ENCODE measurements at regions not wholly inside any gene's neighbourhood (a gene's known extent, or its start where the extent isn't known, plus 50 kb on each side); places are given as distances from the start of the nearest gene placed in this dataset.

GRCh38 chr9:89806371-89807100, 201.7 kb downstream of the GADD45G start:
- no peak overlapping the region for H2AFZ ChIP-seq (ENCODE audit: low read length)
- no peaks in the 10 kb centered on the region; a peak in 1 of 7 replicates for H3K27me3 ChIP-seq (replicated peaks in 1 of 4; ENCODE audit: control insufficient read depth in 3 of 4, extremely low read depth in 1 of 4, insufficient read depth in 3 of 4, low read length in 3 of 4)
- no peaks in the 10 kb centered on the region; a peak in 1 of 8 replicates for H3K36me3 ChIP-seq (ENCODE audit: control insufficient read depth in 2 of 4, insufficient read depth in 4 of 4, low read length in 3 of 4)
- DNase-seq (ENCODE audit: low read depth in 1 of 2, low spot score in 2 of 2) (no peak), FAIRE-seq (no peak)
- H3K79me1 ChIP-seq (ENCODE audit: low read depth, low read length), result no peaks in the 10 kb centered on the region
- ChIA-PET POLR2A (ENCODE audit: partially characterized antibody) (no interaction called here), CTCF (ENCODE audit: partially characterized antibody) (interaction anchor here (0.6 kb wide), 1 partner anchor 213 kb away, joined by 3 read pairs; no protein-coding TSS in a partner anchor)
- no peak overlapping the region for H3K4me3 ChIP-seq (ENCODE audit: extremely low read depth in 1 of 4, insufficient read depth in 2 of 4, low read depth in 3 of 4, low read length in 4 of 4)
- no peak overlapping the region for H4K8ac ChIP-seq (ENCODE audit: extremely low read depth, insufficient read depth, low read length)
- H3K4me1 ChIP-seq (replicated peaks in 1 of 4; ENCODE audit: control insufficient read depth in 3 of 4, insufficient read depth in 4 of 4, low read length in 3 of 4), result peaks cover 3 to 14% (median 8%) of the 10 kb centered on the region in 4 experiments
- no peak overlapping the region for H3K18ac ChIP-seq (ENCODE audit: extremely low read depth, low read length)
- H3K23me2 ChIP-seq (ENCODE audit: low read depth, low read length), result no peaks in the 10 kb centered on the region
- no peaks in the 10 kb centered on the region for H3K79me2 ChIP-seq (ENCODE audit: control insufficient read depth in 1 of 2, insufficient read depth in 2 of 2, low read length in 2 of 2)
- H2BK120ac ChIP-seq (replicated peaks; ENCODE audit: low read depth, low read length), result no peak overlapping the region
- no peak overlapping the region for H3K27ac ChIP-seq (ENCODE audit: low read depth, low read length)
- H2AK5ac ChIP-seq (ENCODE audit: low read depth, low read length), result no peak overlapping the region
- H3K23ac ChIP-seq (ENCODE audit: insufficient read length), result no peak overlapping the region
- H3K4me2 ChIP-seq (ENCODE audit: insufficient read depth in 1 of 2, low read depth in 2 of 2, low read length in 2 of 2), result no peak overlapping the region
- H3K4ac ChIP-seq (replicated peaks; ENCODE audit: insufficient read length, low read depth, low read length), result no peak overlapping the region
- no peak overlapping the region for H4K5ac ChIP-seq (ENCODE audit: insufficient read length, low read depth, low read length)
- H2BK20ac ChIP-seq (ENCODE audit: low read length), result 0 out of 2 replicates have a peak overlapping the region, but pooled peaks have one; percentile 15
- H4K20me1 ChIP-seq (replicated peaks in 1 of 2; ENCODE audit: control insufficient read depth in 1 of 2, insufficient read depth in 2 of 2, low read length in 2 of 2), result no peaks in the 10 kb centered on the region
- no peak overlapping the region for H2BK15ac ChIP-seq (ENCODE audit: low read length)
- H3K9me3 ChIP-seq (ENCODE audit: insufficient read depth in 2 of 2, low read depth in 1 of 2, low read length in 1 of 2), result no peaks in the 10 kb centered on the region
- H4K91ac ChIP-seq (replicated peaks; ENCODE audit: insufficient read length, low read length), result no peak overlapping the region
- no peak overlapping the region; the same call in 1 of the 2 replicates for H2BK5ac ChIP-seq (ENCODE audit: low read depth, low read length)
- no peak overlapping the region for H3K14ac ChIP-seq (ENCODE audit: insufficient read length)
- H3K56ac ChIP-seq (replicated peaks; ENCODE audit: insufficient read length, low read depth, low read length), result no peak overlapping the region
- no peak overlapping the region for H2BK12ac ChIP-seq (ENCODE audit: low read depth, low read length)
- WGBS, 2 experiments (ENCODE audit: extremely low coverage in 1 of 2, insufficient coverage in 1 of 2, insufficient read length in 1 of 2, insufficient replicate concordance in 2 of 2, low coverage in 1 of 2, low lambda C conversion rate in 2 of 2, missing lambda C conversion rate in 1 of 2), result 87% methylated on average over 4 of the region's 4 CpGs; no CpG with 5 or more reads in 1 of the 2 experiments
- no peak overlapping the region for H3K9ac ChIP-seq (replicated peaks in 1 of 4; ENCODE audit: extremely low read depth in 1 of 4, low read depth in 3 of 4, low read length in 3 of 4)
- no peak for TF ChIP-seq SP4 (IDR thresholded peaks at IDR 0.05; ENCODE audit: low read length)
- no peak for TF ChIP-seq TCF12 (IDR thresholded peaks at IDR 0.05; ENCODE audit: low read depth, low read length)
- no peak for TF ChIP-seq KDM5A (IDR thresholded peaks at IDR 0.05; ENCODE audit: low read length)
- no peak for TF ChIP-seq SUZ12 (IDR thresholded peaks at IDR 0.05; ENCODE audit: low read length)
- no peak for TF ChIP-seq RXRA (IDR thresholded peaks at IDR 0.05; ENCODE audit: insufficient read depth, low read depth, low read length)
- TF ChIP-seq CHD2 (IDR thresholded peaks at IDR 0.05; ENCODE audit: low read length), result no peak
- TF ChIP-seq JUN (IDR thresholded peaks at IDR 0.05; ENCODE audit: low read depth, low read length), result no peak
- no peak for TF ChIP-seq SIN3A (conservative IDR thresholded peaks at IDR 0.05 in 1 of 2, IDR thresholded peaks at IDR 0.05 in 1 of 2; ENCODE audit: low read depth in 1 of 2, low read length in 2 of 2)
- TF ChIP-seq TAF1 (IDR thresholded peaks at IDR 0.05; ENCODE audit: low read depth, low read length), result no peak
- no peak for TF ChIP-seq CBX8 (IDR thresholded peaks at IDR 0.05; ENCODE audit: borderline replicate concordance, low read depth, low read length)
- no peak for TF ChIP-seq CBX5 (IDR thresholded peaks at IDR 0.05; ENCODE audit: low read depth, low read length)
- TF ChIP-seq RAD21 (IDR thresholded peaks at IDR 0.05 in 1 of 2, conservative IDR thresholded peaks at IDR 0.05 in 1 of 2; ENCODE audit: low read depth in 2 of 2, low read length in 2 of 2), result no peak
- TF ChIP-seq ASH2L (IDR thresholded peaks at IDR 0.05; ENCODE audit: low read length), result no peak

All from H1 (cell line).